Ovary (tissue), 7 donors: ENCODE measurements at regions not wholly inside any gene's neighbourhood (a gene's known extent, or its start where the extent isn't known, plus 50 kb on each side); places are given as distances from the start of the nearest gene placed in this dataset.
A peak's percentile ranks its signal among the peaks of the same experiment; 100 is the strongest.

Experiments
- DNase-seq, 5 donors: peaks; one replicate each; pipeline ENCODE4 v3.0.0-alpha.2; 2019 to 2020
- H3K27ac ChIP-seq, 2 donors: fragments of 200-600 bp; one replicate each; pipeline versions ENCODE4 v1.5.1 to v1.8.0; 2019 to 2022
- H3K27me3 ChIP-seq: fragments of 200-600 bp; one replicate; pipeline ENCODE4 v1.8.0; 2022
- H3K36me3 ChIP-seq: fragments of 200-600 bp; sonication (generic); one replicate; pipeline ENCODE4 v1.5.1; 2019
- H3K4me1 ChIP-seq: one replicate; pipeline ENCODE4 v1.8.1; 2013; ENCODE audit warnings: mild to moderate bottlenecking, moderate library complexity; ENCODE audit not compliant: insufficient read depth
- H3K4me3 ChIP-seq: fragments of 200-600 bp; sonication (generic); one replicate; pipeline ENCODE4 v1.5.1; 2017
- H3K9me3 ChIP-seq, 2 donors: fragments of 200-600 bp in 1 of 2; sonication (generic) in 1 of 2; one replicate each; pipeline versions ENCODE4 v1.5.1 to v1.8.1; 2013 to 2019; ENCODE audit warnings: mild to moderate bottlenecking in 1 of 2, moderate library complexity in 1 of 2
- CTCF ChIP-seq, 3 donors: fragments of 450-650 bp in 2 of 3; fragments of 200-600 bp in 1 of 3; IDR thresholded peaks; one replicate each; pipeline versions ENCODE4 v1.5.1 to v1.8.0; 2016 to 2022; ENCODE audit warnings: antibody characterized with exemption in 3 of 3, mild to moderate bottlenecking in 1 of 3
- EP300 ChIP-seq: sonication (generic); formaldehyde crosslinking; IDR thresholded peaks from one replicate; pipeline ENCODE4 v1.6.1; 2017; ENCODE audit warnings: antibody characterized with exemption
- POLR2A ChIP-seq: fragments of 450-650 bp; IDR thresholded peaks from one replicate; pipeline ENCODE4 v1.6.1; 2017; ENCODE audit warnings: antibody characterized with exemption, mild to moderate bottlenecking, moderate library complexity
- WGBS, 3 donors: extraction: QIAGEN DNeasy Blood & Tissue Kit in 1 of 3; methylation state at CpG; one replicate each; pipeline versions ENCODE4 v1.1.5 to v1.1.7; 2013 to 2017; 5-methylcytosine and 5-hydroxymethylcytosine counted together
- intact Hi-C, 4 donors: fragments of 100-400 bp; cut with DNase I; formaldehyde crosslinking; loops; one replicate each; pipeline versions ENCODE4 v1.11.0 to v1.15.1; 2022 to 2023
- donor health status: DM: no; HTN: no; CAD: no; lungs with moderate emphysema.
- donor health status: DM: no; HTN: no; CAD: no.
- donor health status: Bipolar disorder and iron deficiency.
- donor health status: DM: no; HTN: no; CAD: no.
- donor health status: DM: yes; HTN: yes; CAD: no.

- no peak for TF ChIP-seq POLR2A
- no peak for TF ChIP-seq CTCF (IDR thresholded peaks at IDR 0.05)
- no peak for TF ChIP-seq EP300
- intact Hi-C loops = no loop called here
- 84 to 91% (median 89%) methylated on average over 7 of the region's 7 CpGs for WGBS, 3 donors
- Histone ChIP-seq H3K4me1 (no peaks in the 10 kb centered on the region), H3K27me3 (no peaks in the 10 kb centered on the region), H3K4me3 (no peak overlapping the region), H3K27ac (no peak overlapping the region), H3K9me3 (no peaks in the 10 kb centered on the region), H3K36me3 (no peaks in the 10 kb centered on the region)
- DNase-seq = no peak
These were observed 155.3 kb upstream of the SLC39A10 start for GRCh38 chr2:195501746-195502145.

- no peak overlapping the region for H3K4me3 ChIP-seq
- no peaks in the 10 kb centered on the region for H3K4me1 ChIP-seq
- no peak for DNase-seq
- H3K36me3 ChIP-seq = no peaks in the 10 kb centered on the region
- H3K9me3 ChIP-seq = no peaks in the 10 kb centered on the region
- TF ChIP-seq CTCF (IDR thresholded peaks at IDR 0.05) = no peak
- TF ChIP-seq EP300 = no peak
- TF ChIP-seq POLR2A = no peak
- H3K27me3 ChIP-seq = no peaks in the 10 kb centered on the region
- 88 to 90% (median 89%) methylated on average over 2 of the region's 2 CpGs for WGBS, 3 donors
- intact Hi-C loops = no loop called here
- no peak overlapping the region for H3K27ac ChIP-seq
These were observed 156.1 kb upstream of the SLC39A10 start for GRCh38 chr2:195500879-195501278.

GRCh38 chr2:195498839-195499490 is 158.1 kb upstream of the SLC39A10 start:
- Histone ChIP-seq H3K27me3 (no peaks in the 10 kb centered on the region), H3K36me3 (no peaks in the 10 kb centered on the region), H3K4me1 (no peaks in the 10 kb centered on the region), H3K4me3 (no peak overlapping the region), H3K9me3 (no peaks in the 10 kb centered on the region), H3K27ac (no peak overlapping the region)
- no peak for TF ChIP-seq CTCF (IDR thresholded peaks at IDR 0.05)
- TF ChIP-seq POLR2A = no peak
- no peak for TF ChIP-seq EP300
- 71 to 86% (median 85%) methylated on average over 3 of the region's 3 CpGs for WGBS, 3 donors
- no peak for DNase-seq
- intact Hi-C loops = no loop called here

GRCh38 chr2:195498176-195498575 is 158.8 kb upstream of the SLC39A10 start:
- intact Hi-C loops = no loop called here
- peak in 1 of 5 donors; percentile 28 for DNase-seq
- Histone ChIP-seq H3K4me1 (no peaks in the 10 kb centered on the region), H3K9me3 (no peaks in the 10 kb centered on the region), H3K4me3 (no peak overlapping the region), H3K36me3 (no peaks in the 10 kb centered on the region), H3K27ac (no peak overlapping the region), H3K27me3 (no peaks in the 10 kb centered on the region)
- TF ChIP-seq CTCF (IDR thresholded peaks at IDR 0.05) (no peak), POLR2A (no peak), EP300 (no peak)
